ENCODE measurements at regions not wholly inside any gene's neighbourhood (a gene's known extent, or its start where the extent isn't known, plus 50 kb on each side); places are given as distances from the start of the nearest gene placed in this dataset.

- H3K4me3 ChIP-seq (replicated peaks; ENCODE audit: low read depth, low read length): no peak overlapping the region
- no peak for DNase-seq (ENCODE audit: extremely low read depth, low read depth)
- TF ChIP-seq CTCF (IDR thresholded peaks at IDR 0.05; ENCODE audit: low read depth, low read length, missing control alignments): no peak
These were observed 128.4 kb downstream of the IRS1 start for GRCh38 chr2:226671141-226671676.

- no peak for DNase-seq (ENCODE audit: extremely low read depth, low read depth)
- H3K4me3 ChIP-seq (replicated peaks; ENCODE audit: low read depth, low read length): no peak overlapping the region
- no peak for TF ChIP-seq CTCF (IDR thresholded peaks at IDR 0.05; ENCODE audit: low read depth, low read length, missing control alignments)
These were observed 129.7 kb downstream of the IRS1 start for GRCh38 chr2:226669905-226670304.

DNA sequence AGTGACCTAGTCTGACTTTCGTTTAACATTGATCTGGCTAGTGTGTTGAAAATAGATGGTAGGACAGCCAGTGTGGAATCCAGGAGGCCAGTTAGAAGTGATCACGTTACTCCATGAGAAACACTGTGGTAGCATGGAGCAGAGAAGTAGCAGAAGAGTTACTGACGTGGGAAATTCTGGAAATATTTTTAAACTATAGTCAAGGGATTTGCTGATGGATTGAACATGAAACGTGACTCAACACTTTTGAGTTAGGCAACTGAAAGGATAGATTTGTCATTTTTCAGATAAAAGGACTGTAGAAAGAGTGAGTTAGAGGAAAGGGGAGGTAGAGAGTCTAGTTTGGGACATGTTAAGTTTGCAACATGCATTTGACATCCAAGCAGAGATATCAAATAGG lies 130.4 kb downstream of the IRS1 start:
- TF ChIP-seq CTCF (IDR thresholded peaks at IDR 0.05; ENCODE audit: low read depth, low read length, missing control alignments): no peak
- DNase-seq (ENCODE audit: extremely low read depth, low read depth): no peak

DNA sequence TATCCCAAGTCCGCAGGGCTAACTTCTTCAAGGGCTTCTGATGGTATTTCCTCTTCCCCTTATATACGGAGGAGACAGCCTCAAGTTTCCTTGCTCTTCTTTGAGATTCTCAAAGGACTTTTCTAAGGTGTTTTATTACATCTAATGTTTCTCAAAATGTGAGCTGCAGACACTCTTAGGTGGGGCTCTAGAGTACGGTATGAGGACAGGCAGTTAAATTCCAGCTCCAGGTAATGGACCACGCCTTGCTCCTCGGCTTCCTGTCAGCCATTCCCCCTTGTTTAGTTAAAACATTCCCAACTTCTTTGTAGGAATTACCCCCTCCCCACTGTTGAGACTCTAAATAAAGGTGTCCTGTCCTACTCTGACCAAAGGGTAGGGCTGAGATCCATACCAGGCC lies 131.9 kb downstream of the IRS1 start:
- DNase-seq (ENCODE audit: extremely low read depth, low read depth): no peak
- no peak overlapping the region for H3K4me3 ChIP-seq (replicated peaks; ENCODE audit: low read depth, low read length)
- no peak for TF ChIP-seq CTCF (IDR thresholded peaks at IDR 0.05; ENCODE audit: low read depth, low read length, missing control alignments)

More for the DNA sequence above, 130.4 kb downstream of the IRS1 start:
- no peak overlapping the region for H3K4me3 ChIP-seq (replicated peaks; ENCODE audit: low read depth, low read length)

DNA sequence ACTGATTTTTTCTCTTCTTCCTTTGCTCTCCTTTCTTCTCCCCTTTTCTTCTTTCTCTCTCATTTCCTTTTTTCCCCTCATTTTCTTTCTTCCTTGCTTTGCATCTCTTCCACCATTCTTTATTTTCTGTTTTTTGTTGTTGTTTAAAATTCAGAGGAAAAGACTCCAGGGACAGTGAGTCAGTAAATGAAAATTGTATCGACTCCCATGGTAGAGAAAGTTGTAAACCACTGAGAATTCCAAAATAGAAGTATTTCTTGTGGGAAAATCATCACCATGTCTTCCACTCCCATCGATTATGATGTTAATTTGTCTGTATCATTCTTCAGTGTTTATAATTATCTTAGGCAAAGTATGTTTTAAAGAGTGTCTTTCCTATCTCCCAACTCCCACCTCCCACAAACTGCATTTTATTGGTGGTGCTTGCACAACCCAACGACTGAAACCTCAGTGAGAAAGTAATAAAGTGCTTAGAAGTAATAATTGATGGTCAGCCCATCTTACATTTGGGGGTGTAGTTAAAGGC lies 134.3 kb downstream of the IRS1 start:
- no peak for DNase-seq (ENCODE audit: extremely low read depth, low read depth)
- no peak for TF ChIP-seq CTCF (IDR thresholded peaks at IDR 0.05; ENCODE audit: low read depth, low read length, missing control alignments)
- no peak overlapping the region for H3K4me3 ChIP-seq (replicated peaks; ENCODE audit: low read depth, low read length)

DNA sequence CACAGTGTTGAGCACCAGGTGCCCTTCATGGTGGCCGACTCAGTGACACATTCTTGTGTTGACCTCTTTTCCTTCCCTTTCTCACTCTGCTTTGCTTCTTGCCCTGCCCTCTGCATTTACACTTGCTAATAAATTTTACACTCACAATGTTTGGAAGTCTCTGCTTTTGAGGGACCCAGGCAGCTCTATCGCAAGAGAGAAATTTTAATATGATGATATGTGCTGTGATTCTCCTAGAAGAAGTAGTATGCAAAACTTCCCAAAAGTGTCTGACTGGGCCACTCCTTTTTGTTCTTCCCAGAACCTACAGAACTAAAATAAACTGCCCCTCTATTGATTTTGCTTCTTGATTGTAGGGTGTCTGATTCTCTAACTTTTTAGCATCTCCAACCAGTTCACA lies 135.0 kb downstream of the IRS1 start:
- no peak overlapping the region for H3K4me3 ChIP-seq (replicated peaks; ENCODE audit: low read depth, low read length)
- DNase-seq (ENCODE audit: extremely low read depth, low read depth): no peak
- no peak for TF ChIP-seq CTCF (IDR thresholded peaks at IDR 0.05; ENCODE audit: low read depth, low read length, missing control alignments)

- no peak overlapping the region for H3K4me3 ChIP-seq (replicated peaks; ENCODE audit: low read depth, low read length)
- no peak for DNase-seq (ENCODE audit: extremely low read depth, low read depth)
- no peak for TF ChIP-seq CTCF (IDR thresholded peaks at IDR 0.05; ENCODE audit: low read depth, low read length, missing control alignments)
These were observed 135.5 kb downstream of the IRS1 start for GRCh38 chr2:226664140-226664539.

Measured in HFF-Myc (cell line).